IMR-90 (cell line): ENCODE measurements at regions not wholly inside any gene's neighbourhood (a gene's known extent, or its start where the extent isn't known, plus 50 kb on each side); places are given as distances from the start of the nearest gene placed in this dataset.

ENCODE experiments used
- ATAC-seq: fragments of 200-7000 bp; cut with Tn5 transposase; 2 replicates; pipeline ENCODE4 v1.9.1; 2020; ENCODE audit warnings: low read depth, mild to moderate bottlenecking, moderate library complexity
- BruUV-seq: library from RNA; stranded (reverse); fragments of 400-500 nt; replicated peaks from 2 replicates; lab custom pipeline; 2021; lab: Mats Ljungman, UMichigan
- CTCF ChIA-PET: fragments of 300-600 bp; formaldehyde crosslinking; extraction: SDS; loops from one replicate; lab custom pipeline; 2021; ENCODE audit warnings: antibody characterized with exemption; lab: Yijun Ruan, JAX
- POLR2A ChIA-PET: fragments of 300-600 bp; sonication (Branson Sonifier 250); formaldehyde crosslinking; loops from one replicate; lab custom pipeline; 2022; ENCODE audit warnings: antibody characterized with exemption; ENCODE audit not compliant: unreplicated experiment; lab: Charles Lee
- DNase-seq: peaks from one replicate; pipeline ENCODE4 v3.0.0; 2013
- H2AFZ ChIP-seq: replicated peaks from 2 replicates; pipeline ENCODE3; 2013; ENCODE audit warnings: low read length, mild to moderate bottlenecking; ENCODE audit not compliant: poor library complexity
- H2AK5ac ChIP-seq: 2 replicates; pipeline ENCODE4 v1.6.1; 2013; ENCODE audit warnings: low read depth, low read length, inconsistent platforms
- H2AK9ac ChIP-seq: replicated peaks from 2 replicates; pipeline ENCODE3; 2013; ENCODE audit warnings: mild to moderate bottlenecking, low read depth, low read length, moderate library complexity; ENCODE audit not compliant: poor library complexity
- H2BK120ac ChIP-seq: 2 replicates; pipeline ENCODE4 v1.6.1; 2013; ENCODE audit warnings: low read depth, low read length, inconsistent platforms
- H2BK15ac ChIP-seq: 3 replicates; pipeline ENCODE4 v1.6.1; 2013; ENCODE audit warnings: low read depth, low read length, inconsistent platforms
- H2BK20ac ChIP-seq: 2 replicates; pipeline ENCODE4 v1.6.1; 2013; ENCODE audit warnings: low read depth, mild to moderate bottlenecking, inconsistent platforms, low read length, moderate library complexity
- H2BK5ac ChIP-seq: 2 replicates; pipeline ENCODE4 v1.6.1; 2013; ENCODE audit warnings: mild to moderate bottlenecking, low read depth, low read length, inconsistent platforms; ENCODE audit not compliant: poor library complexity, severe bottlenecking
- H3K14ac ChIP-seq: replicated peaks from 2 replicates; pipeline ENCODE4 v1.6.1; 2013; ENCODE audit warnings: low read depth, low read length, inconsistent platforms
- H3K18ac ChIP-seq: 2 replicates; pipeline ENCODE4 v1.6.1; 2013; ENCODE audit warnings: low read depth, low read length, control low read depth
- H3K23ac ChIP-seq: 2 replicates; pipeline ENCODE4 v1.6.1; 2013; ENCODE audit warnings: low read depth, low read length, inconsistent platforms
- H3K27ac ChIP-seq: 2 replicates; pipeline ENCODE4 v1.5.1; 2013; ENCODE audit warnings: mild to moderate bottlenecking, control low read depth, low read length; ENCODE audit not compliant: insufficient read depth
- H3K27me3 ChIP-seq: 2 replicates; pipeline ENCODE4 v1.6.1; 2013; ENCODE audit warnings: low read length; ENCODE audit not compliant: control insufficient read depth, insufficient read depth
- H3K36me3 ChIP-seq: 2 replicates; pipeline ENCODE4 v1.6.1; 2013; ENCODE audit warnings: low read length, mixed read lengths; ENCODE audit not compliant: control insufficient read depth, insufficient read depth
- H3K4ac ChIP-seq: 2 replicates; pipeline ENCODE4 v1.6.1; 2013; ENCODE audit warnings: low read depth, low read length, inconsistent platforms
- H3K4me1 ChIP-seq: 2 replicates; pipeline ENCODE4 v1.6.1; 2013; ENCODE audit warnings: low read length, mixed read lengths; ENCODE audit not compliant: control insufficient read depth, insufficient read depth
- H3K4me2 ChIP-seq: 2 replicates; pipeline ENCODE4 v1.6.1; 2013; ENCODE audit warnings: low read depth, mild to moderate bottlenecking, control low read depth, low read length, moderate library complexity
- H3K4me3 ChIP-seq: 2 replicates; pipeline ENCODE4 v1.5.1; 2013; ENCODE audit warnings: low read depth, mild to moderate bottlenecking, control low read depth, low read length, moderate library complexity; ENCODE audit not compliant: insufficient read depth
- H3K56ac ChIP-seq: 2 replicates; pipeline ENCODE4 v1.6.1; 2013; ENCODE audit warnings: low read length, inconsistent platforms; ENCODE audit not compliant: insufficient read depth; ENCODE audit errors: extremely low read depth
- H3K79me1 ChIP-seq, 2 experiments: 2 replicates each; pipeline ENCODE4 v1.6.1; 2013; ENCODE audit warnings: low read length in 2 of 2, inconsistent platforms in 1 of 2, low read depth in 1 of 2
- H3K9ac ChIP-seq: 2 replicates; pipeline ENCODE4 v1.6.1; 2013; ENCODE audit warnings: low read depth, low read length, control low read depth
- H3K9me1 ChIP-seq: 2 replicates; pipeline ENCODE4 v1.6.1; 2013; ENCODE audit warnings: low read length, inconsistent platforms; ENCODE audit not compliant: insufficient read depth
- H3K9me3 ChIP-seq: 2 replicates; pipeline ENCODE4 v1.6.1; 2013; ENCODE audit warnings: low read length; ENCODE audit not compliant: control insufficient read depth, insufficient read depth
- H4K20me1 ChIP-seq: 2 replicates; pipeline ENCODE4 v1.6.1; 2013; ENCODE audit warnings: low read length, inconsistent platforms; ENCODE audit not compliant: insufficient read depth
- H4K5ac ChIP-seq: 2 replicates; pipeline ENCODE4 v1.6.1; 2013; ENCODE audit warnings: mild to moderate bottlenecking, low read depth, low read length, control low read depth
- H4K8ac ChIP-seq, 2 experiments: 2 replicates each; pipeline ENCODE4 v1.6.1; 2013; ENCODE audit warnings: low read depth in 2 of 2, low read length in 2 of 2, control low read depth in 1 of 2, inconsistent platforms in 1 of 2
- H4K91ac ChIP-seq: 2 replicates; pipeline ENCODE4 v1.6.1; 2013; ENCODE audit warnings: low read depth, low read length, inconsistent platforms; ENCODE audit not compliant: insufficient read depth
- BHLHE40 ChIP-seq: fragments of 150-350 bp; IDR thresholded peaks from 2 replicates; pipeline ENCODE4 v1.6.1; 2016; ENCODE audit warnings: mild to moderate bottlenecking, low read depth, low read length
- CEBPB ChIP-seq: IDR thresholded peaks from 2 replicates; pipeline ENCODE4 v1.6.1; 2012; ENCODE audit warnings: low read depth, low read length, improper control_type of control experiment
- CHD1 ChIP-seq: IDR thresholded peaks from 2 replicates; pipeline ENCODE4 v1.6.1; 2012; ENCODE audit warnings: low read depth, low read length, improper control_type of control experiment
- MXI1 ChIP-seq: IDR thresholded peaks from 2 replicates; pipeline ENCODE4 v1.6.1; 2012; ENCODE audit warnings: low read depth, mild to moderate bottlenecking, low read length, moderate library complexity, borderline replicate concordance
- POLR2A ChIP-seq: IDR thresholded peaks from 2 replicates; pipeline ENCODE4 v1.6.1; 2012; ENCODE audit warnings: mild to moderate bottlenecking, low read depth, low read length
- RAD21 ChIP-seq: IDR thresholded peaks from 2 replicates; pipeline ENCODE4 v1.6.1; 2012; ENCODE audit warnings: low read length, improper control_type of control experiment
- RCOR1 ChIP-seq: IDR thresholded peaks from 2 replicates; pipeline ENCODE4 v1.6.1; 2012; ENCODE audit warnings: mild to moderate bottlenecking, low read length, improper control_type of control experiment; ENCODE audit not compliant: insufficient replicate concordance
- USF2 ChIP-seq: fragments of 150-350 bp; IDR thresholded peaks from 2 replicates; pipeline ENCODE4 v1.6.1; 2017; ENCODE audit warnings: mild to moderate bottlenecking, antibody characterized with exemption, low read length, low read depth
- WGBS, 2 experiments: methylation state at CpG; one replicate each; pipeline versions ENCODE4 v1.1.5 to v1.1.7; 2013; ENCODE audit warnings: missing lambda C conversion rate in 2 of 2; ENCODE audit not compliant: insufficient read length in 1 of 2; ENCODE audit errors: extremely low coverage in 2 of 2; 5-methylcytosine and 5-hydroxymethylcytosine counted together
- dilution Hi-C: fragments of 300-500 bp; cut with HindIII; formaldehyde crosslinking; loops from one replicate; pipeline ENCODE4 v1.14.3; 2018; ENCODE audit warnings: low sequenced_read_pairs; ENCODE audit not compliant: unreplicated experiment
- in situ Hi-C: fragments of 300-500 bp; cut with MboI; formaldehyde crosslinking; loops from 3 replicates; pipeline ENCODE4 v1.14.3; 2019; ENCODE audit warnings: low sequenced_read_pairs, inconsistent platforms, mixed read lengths
- intact Hi-C: fragments of 100-400 bp; cut with micrococcal nuclease; formaldehyde crosslinking; loops from 2 replicates; pipeline ENCODE4 v1.10.0; 2022

- TF ChIP-seq RCOR1 (no peak), RAD21 (no peak)
Observed at GRCh38 chr12:85457016-85457415, 177.0 kb downstream of the ALX1 start (continued).

- H3K79me1 ChIP-seq, result no peaks in the 10 kb centered on the region
- in situ Hi-C loops, result no loop called here
- no peaks in the 10 kb centered on the region for H3K9me1 ChIP-seq
- H2BK5ac ChIP-seq, result no peak overlapping the region
- no peak overlapping the region for H2AFZ ChIP-seq
- no peak overlapping the region for H3K4ac ChIP-seq
- H2BK15ac ChIP-seq, result no peak overlapping the region
- H4K8ac ChIP-seq, result no peak overlapping the region
- POLR2A ChIA-PET, result no interaction called here
- no peak for DNase-seq
- H3K4me3 ChIP-seq, result no peak overlapping the region
- H3K27me3 ChIP-seq, result no peaks in the 10 kb centered on the region
- no peak overlapping the region for H3K18ac ChIP-seq
- no peak overlapping the region for H3K9ac ChIP-seq
- H2BK20ac ChIP-seq, result no peak overlapping the region
- no peaks in the 10 kb centered on the region for H3K4me1 ChIP-seq
- no peak overlapping the region for H3K56ac ChIP-seq
- BruUV-seq, result no TSS peak
- H3K9me3 ChIP-seq, result no peaks in the 10 kb centered on the region
- H3K14ac ChIP-seq, result no peak overlapping the region
- CTCF ChIA-PET, result interaction anchor here (0.7 kb wide), 1 partner anchor 86 kb away, joined by 3 read pairs; no protein-coding TSS in a partner anchor
- H2AK5ac ChIP-seq, result no peak overlapping the region
- no peak overlapping the region for H4K5ac ChIP-seq
- TF ChIP-seq POLR2A (no peak), USF2 (no peak), BHLHE40 (no peak), CHD1 (no peak), CEBPB (no peak), MXI1 (no peak), RCOR1 (no peak), RAD21 (no peak)
- no CpG with 5 or more reads among the region's 4 CpGs for WGBS, 2 experiments
- H3K36me3 ChIP-seq, result no peaks in the 10 kb centered on the region
- no peak overlapping the region for H3K23ac ChIP-seq
- H2BK120ac ChIP-seq, result no peak overlapping the region
- intact Hi-C loops, result no loop called here
- no peak overlapping the region for H3K27ac ChIP-seq
- H4K91ac ChIP-seq, result no peak overlapping the region
- no peak overlapping the region for H3K4me2 ChIP-seq
- dilution Hi-C loops, result no loop called here
- ATAC-seq, result no peak
- H4K20me1 ChIP-seq, result no peaks in the 10 kb centered on the region
- H2AK9ac ChIP-seq, result no peak overlapping the region
Observed at GRCh38 chr12:85461127-85461526, 181.1 kb downstream of the ALX1 start.
